Fibroblast of skin of right quadriceps (primary cell): ENCODE measurements at regions not wholly inside any gene's neighbourhood (a gene's known extent, or its start where the extent isn't known, plus 50 kb on each side); places are given as distances from the start of the nearest gene placed in this dataset.

ENCODE experiments used
- DNase-seq: peaks from one replicate; pipeline ENCODE4 v3.0.0-alpha.2; 2013

- DNase-seq = no peak
These were observed 80.6 kb upstream of the ATP2B2 start for GRCh38 chr3:10585945-10586344.

DNA sequence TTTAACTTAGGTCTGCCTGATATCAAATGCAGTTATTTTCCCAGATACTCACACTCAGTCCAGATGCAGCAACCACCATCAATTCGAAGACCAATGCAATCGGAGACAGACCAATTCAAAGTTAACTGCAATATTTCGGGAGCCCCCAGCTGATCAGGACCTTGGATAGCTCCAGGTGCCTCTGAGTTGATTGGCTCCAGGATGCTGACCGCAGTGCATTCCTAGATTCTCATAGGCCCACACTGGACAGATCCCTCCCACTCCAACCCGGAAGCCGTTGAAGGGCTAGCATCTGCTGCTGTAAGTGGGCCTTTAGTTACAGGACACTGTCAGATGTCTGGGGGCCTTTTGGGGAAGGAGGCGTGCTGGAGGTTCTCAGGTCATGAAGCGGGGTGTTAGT, 89.5 kb upstream of the ATP2B2 start:
- peak; percentile 56 for DNase-seq

GRCh38 chr3:10596746-10597448, 91.5 kb upstream of the ATP2B2 start:
- no peak for DNase-seq

DNA sequence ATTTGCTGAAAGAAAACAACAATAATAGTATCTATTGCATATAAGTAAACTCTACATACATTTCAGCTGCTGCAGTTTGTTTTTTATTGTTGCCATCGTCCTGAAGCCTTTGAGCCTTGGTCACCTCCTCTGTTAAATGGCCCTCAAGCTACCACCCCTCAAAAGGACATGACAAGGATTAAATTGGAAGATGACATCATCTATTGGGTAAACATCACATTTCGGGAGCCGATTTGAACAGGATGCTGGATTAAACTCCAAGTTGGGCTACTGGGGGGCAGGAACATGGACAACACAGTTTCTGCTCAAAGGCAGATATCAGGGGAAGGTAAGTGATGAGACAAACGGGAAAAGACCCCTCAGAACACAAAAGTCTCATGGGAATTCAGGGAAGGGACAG, 92.3 kb upstream of the ATP2B2 start:
- no peak for DNase-seq

DNA sequence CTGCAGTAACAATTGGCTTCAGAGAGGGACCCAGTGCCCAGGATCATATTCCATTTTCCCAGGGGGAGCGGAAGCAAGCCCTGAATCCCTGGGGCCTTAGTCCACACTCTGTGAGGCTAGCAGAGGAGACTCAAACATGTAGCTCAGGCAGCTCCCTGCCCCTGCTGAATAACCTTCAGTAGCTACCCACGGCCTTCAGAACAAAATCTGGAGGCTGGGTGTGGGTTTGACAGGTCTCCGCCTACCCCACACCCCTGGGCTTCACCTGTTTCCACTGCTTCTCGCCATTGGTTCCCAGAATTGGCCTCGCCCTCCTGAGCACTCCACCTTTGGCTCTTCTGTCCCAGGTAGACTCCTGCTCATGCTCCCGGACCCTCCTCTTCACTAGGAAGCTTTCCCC, 93.6 kb upstream of the ATP2B2 start:
- DNase-seq = no peak

GRCh38 chr3:10599444-10599843, 94.1 kb upstream of the ATP2B2 start:
- no peak for DNase-seq

DNA sequence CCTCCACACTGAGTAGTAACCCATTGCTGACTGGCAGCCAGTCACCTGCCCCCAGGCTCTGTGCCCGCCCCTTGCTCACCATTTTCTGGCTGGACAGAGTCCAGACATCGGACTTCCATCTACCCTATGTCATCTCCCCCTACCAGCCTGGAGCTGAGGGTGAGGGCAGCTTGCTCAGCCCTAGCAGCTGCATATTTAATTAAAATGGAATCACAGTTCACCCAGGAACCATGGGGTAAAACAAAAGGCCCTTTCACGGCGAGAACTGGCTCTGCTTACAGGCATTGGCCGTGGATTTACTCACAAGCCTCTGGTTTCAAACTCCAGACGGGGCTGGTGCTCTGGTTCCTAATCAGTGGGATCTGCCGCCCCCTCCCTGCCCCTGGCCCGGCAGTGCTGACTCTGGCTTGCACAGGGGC, 94.9 kb upstream of the ATP2B2 start:
- no peak for DNase-seq

DNA sequence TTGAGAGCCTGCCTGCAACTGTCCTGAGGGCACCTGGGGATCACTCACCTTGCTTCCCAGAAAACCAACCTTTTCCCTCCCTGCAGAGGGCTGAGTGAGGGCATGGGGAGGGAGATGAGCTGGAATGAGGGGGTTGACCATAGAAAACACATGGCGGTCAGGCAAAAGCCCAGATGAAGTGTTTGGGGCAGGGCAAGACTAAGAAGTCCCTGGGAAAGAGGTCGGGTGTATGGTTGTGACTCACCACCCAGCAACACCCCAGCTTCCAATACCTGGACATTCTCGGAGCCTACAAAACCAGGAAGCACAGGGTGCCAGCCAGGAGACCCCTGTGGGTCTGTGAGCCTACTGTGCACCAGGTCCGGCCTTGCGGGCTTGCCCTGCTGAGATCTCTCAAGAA, 95.3 kb upstream of the ATP2B2 start:
- no peak for DNase-seq

DNA sequence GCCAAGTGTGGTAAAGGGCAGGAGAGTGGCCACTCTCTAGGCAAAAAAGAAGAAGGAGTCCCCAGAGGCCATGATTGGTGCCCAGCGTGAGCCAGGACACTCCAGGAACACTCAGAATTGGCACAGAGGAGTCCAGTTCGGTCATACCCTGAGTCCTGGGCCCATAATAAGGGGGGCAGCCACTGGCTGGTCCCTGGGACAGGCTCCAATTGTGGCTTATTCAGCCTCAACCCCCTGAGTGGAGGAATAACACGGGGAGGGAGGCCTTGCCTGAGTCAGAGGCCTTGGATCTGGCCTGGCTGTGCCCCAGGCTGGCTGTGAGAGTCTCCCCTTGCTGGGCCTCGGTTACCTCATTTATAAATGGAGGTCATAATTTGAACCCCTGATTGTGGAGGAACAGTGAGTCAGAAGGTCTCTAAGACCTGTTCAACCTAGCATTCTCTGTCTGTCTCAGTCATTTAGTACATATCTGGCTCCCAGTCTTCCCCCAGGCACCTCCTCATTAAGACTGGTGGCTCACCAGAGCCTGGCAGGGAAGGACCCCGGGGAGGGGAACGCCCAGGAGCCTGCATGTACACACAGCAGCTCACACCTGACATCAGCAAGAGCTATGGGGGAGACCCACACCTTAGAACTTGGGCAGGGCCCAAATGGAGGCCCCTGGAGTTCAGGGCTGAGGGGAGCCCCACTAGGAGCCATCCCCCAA, 95.9 kb upstream of the ATP2B2 start:
- DNase-seq = no peak

- DNase-seq = no peak
These were observed 96.5 kb upstream of the ATP2B2 start for GRCh38 chr3:10601857-10602230.

DNA sequence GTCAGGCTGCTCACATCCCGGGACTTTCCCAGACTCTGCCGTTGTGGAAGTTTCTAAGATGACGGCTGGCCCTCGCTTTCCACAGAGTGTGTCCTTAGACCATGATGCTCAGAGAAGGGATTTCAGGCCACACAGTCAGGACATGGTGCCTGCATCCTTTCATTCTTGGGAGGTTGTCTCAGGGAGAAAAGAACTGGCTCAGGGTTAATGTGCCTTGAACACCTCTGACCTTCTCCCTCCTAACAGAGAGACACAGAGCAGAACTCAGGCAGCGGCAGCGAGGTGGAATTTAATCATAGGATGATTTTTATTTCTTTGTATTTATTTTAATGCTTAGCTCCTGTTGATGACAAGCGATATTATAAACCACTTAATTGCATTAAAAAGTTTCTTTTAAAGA, 96.9 kb upstream of the ATP2B2 start:
- DNase-seq = no peak

- no peak for DNase-seq
These were observed 97.7 kb upstream of the ATP2B2 start for GRCh38 chr3:10602769-10603768.

GRCh38 chr3:10609134-10609533, 103.7 kb upstream of the ATP2B2 start:
- DNase-seq = no peak

GRCh38 chr3:10614168-10614567, 108.8 kb upstream of the ATP2B2 start:
- DNase-seq = no peak

DNA sequence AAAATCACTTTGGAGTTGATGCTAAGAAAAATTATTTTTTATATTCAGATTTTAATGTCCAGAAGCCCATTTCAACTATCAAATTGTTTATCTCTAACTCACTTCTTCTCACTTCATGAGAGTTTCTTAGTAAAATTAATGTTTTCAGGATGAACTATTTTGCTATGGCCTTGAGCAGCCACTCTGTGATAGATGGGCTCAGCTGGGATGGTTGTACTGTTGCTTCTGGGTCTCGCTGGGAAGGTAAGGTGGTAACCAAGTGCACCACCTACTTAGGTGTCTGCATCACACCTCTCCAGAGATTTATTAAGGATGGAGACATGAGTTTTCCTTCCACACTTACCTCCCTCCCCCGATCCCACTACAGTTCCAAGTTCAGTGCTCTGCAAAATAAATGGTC, 110.3 kb upstream of the ATP2B2 start:
- no peak for DNase-seq

GRCh38 chr3:10616321-10616720, 110.9 kb upstream of the ATP2B2 start:
- DNase-seq = no peak

- no peak for DNase-seq
These were observed 114.8 kb upstream of the ATP2B2 start for GRCh38 chr3:10619989-10620832.

- no peak for DNase-seq
These were observed 115.4 kb upstream of the ATP2B2 start for GRCh38 chr3:10620833-10621082.

DNA sequence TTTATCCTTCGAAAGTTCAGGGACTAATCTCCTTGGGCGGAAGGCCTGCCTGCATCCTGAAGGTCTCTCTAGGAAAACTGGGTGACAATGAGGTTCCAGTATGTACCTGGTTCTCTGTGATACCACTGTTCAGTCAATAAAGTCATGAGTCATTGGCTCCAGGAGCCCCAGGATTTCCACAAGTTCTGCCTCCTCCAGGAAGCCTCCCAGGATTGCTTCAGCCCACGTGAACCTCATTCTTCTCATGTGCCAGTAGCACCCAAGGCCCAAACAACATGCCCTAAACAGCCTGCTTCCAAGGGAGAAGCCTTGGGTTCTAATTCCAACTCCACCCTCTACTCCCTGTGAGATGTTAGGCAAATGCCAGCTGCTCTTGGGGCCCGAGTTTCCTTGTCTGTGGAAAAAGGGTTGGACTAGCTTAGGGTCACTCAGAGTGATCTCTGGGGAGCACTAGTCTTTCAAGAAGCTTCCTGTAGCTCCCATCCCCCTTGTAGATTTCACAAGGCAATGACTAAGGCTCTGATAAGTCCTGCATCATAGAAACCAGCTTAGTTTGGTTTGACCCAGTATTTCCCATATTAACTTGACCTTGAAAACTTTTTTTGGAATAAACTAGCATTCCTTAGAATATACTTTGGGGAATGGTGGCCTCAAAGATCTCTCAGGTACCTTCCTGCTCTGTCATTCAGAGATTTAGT, 118.3 kb upstream of the ATP2B2 start:
- no peak for DNase-seq

DNA sequence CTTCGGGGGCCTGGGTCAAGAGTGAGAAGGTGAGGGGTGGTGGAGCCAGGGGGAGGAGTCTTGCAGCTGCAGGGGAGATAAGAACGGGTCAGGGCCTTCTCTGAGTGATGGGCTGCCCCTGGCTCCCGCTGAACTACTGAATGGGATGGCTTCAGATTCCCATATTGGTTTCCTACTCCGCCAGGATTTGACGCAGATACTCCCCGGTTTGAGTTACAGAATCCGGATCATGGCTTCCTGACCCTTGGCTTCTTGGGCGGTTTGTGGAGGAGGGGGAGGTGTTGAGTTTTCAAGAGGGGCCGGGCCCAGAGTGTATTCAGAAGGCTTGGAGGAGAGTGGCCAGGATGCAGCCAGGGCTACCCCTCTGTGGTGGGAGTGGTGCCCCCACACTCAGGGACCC, 119.9 kb upstream of the ATP2B2 start:
- no peak for DNase-seq

- no peak for DNase-seq
These were observed 122.6 kb upstream of the ATP2B2 start for GRCh38 chr3:10627884-10628572.
